ENCODE measurements at regions not wholly inside any gene's neighbourhood (a gene's known extent, or its start where the extent isn't known, plus 50 kb on each side); places are given as distances from the start of the nearest gene placed in this dataset.

DNA sequence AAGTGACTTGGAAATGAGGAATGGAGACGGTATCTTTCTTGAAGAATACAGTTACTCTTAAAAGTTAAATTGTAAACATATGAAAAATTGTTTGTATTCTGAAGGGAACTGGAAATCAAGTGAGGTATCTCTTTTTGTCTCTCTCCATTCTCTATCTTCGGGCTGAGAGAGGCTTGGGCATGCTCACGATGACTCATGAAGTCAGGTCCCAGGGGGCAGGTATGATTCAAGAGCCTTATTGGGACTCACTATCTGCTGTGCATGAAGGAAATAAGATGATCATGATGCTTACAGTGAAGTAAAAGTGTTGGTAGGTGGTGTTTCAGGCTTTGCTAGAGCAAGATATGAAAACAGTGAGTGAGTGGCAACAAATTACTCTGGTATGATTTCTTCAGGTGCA is 200.4 kb upstream of the PITX2 start:
- TF ChIP-seq EGR1 (IDR thresholded peaks at IDR 0.05) (no peak), YY1 (IDR thresholded peaks at IDR 0.05; ENCODE audit: low read depth) (no peak), TAF1 (IDR thresholded peaks at IDR 0.05; ENCODE audit: low read depth) (no peak), REST (IDR thresholded peaks at IDR 0.05; ENCODE audit: low read depth) (no peak), EP300 (IDR thresholded peaks at IDR 0.05; ENCODE audit: borderline replicate concordance) (no peak), CREB1 (IDR thresholded peaks at IDR 0.05; ENCODE audit: low read depth) (no peak), RAD21 (IDR thresholded peaks at IDR 0.05; ENCODE audit: low read depth) (no peak), NFIC (IDR thresholded peaks at IDR 0.05) (no peak), FOXM1 (IDR thresholded peaks at IDR 0.05; ENCODE audit: borderline replicate concordance, low read depth) (no peak), TEAD4 (IDR thresholded peaks at IDR 0.05) (no peak)
- TF ChIP-seq, protein P1, sequence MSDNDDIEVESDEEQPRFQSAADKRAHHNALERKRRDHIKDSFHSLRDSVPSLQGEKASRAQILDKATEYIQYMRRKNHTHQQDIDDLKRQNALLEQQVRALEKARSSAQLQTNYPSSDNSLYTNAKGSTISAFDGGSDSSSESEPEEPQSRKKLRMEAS (IDR thresholded peaks at IDR 0.05) = no peak

Data from Ishikawa (cell line).